HG03280 (cell line): ENCODE measurements at regions not wholly inside any gene's neighbourhood (a gene's known extent, or its start where the extent isn't known, plus 50 kb on each side); places are given as distances from the start of the nearest gene placed in this dataset.

Source experiments
- ATAC-seq: cut with Tn5 transposase; IDR thresholded peaks from one replicate; pipeline ENCODE4 v1.9.1; 2021; ENCODE audit warnings: mild to moderate bottlenecking, moderate library complexity; ENCODE audit not compliant: unreplicated experiment

GRCh38 chr10:78526347-78526746, 492.7 kb downstream of the RPS24 start:
- ATAC-seq: no peak

- ATAC-seq: no peak
Measured at GRCh38 chr10:78527296-78527695, 493.6 kb downstream of the RPS24 start.

DNA sequence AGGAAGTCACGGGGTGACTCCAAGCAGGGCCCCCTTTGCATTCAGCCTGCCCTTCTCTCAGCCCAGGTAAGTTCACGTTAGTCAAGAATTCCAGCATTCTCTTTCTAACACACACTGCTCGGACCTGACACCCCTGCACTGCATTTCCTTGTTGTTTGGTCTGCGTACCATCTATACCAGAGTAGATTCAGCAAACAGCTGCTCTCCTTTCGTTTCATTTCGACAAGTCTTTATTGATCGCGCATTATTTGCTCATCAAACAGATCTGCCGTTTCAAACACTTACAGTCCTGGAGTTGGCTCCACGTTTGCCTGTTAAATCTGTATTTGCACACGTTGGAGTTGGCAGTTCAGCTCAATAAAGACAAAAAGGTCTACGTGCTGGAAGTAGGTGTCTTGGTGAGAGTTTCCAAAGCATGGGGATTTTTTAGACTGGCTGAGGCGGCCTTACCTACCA, 495.1 kb downstream of the RPS24 start:
- ATAC-seq: no peak

- ATAC-seq: no peak
Measured at GRCh38 chr10:78529262-78529661, 495.6 kb downstream of the RPS24 start.

GRCh38 chr10:78531088-78531487, 497.4 kb downstream of the RPS24 start:
- ATAC-seq: no peak

- no peak for ATAC-seq
Measured at GRCh38 chr10:78532480-78533042, 498.9 kb downstream of the RPS24 start.

DNA sequence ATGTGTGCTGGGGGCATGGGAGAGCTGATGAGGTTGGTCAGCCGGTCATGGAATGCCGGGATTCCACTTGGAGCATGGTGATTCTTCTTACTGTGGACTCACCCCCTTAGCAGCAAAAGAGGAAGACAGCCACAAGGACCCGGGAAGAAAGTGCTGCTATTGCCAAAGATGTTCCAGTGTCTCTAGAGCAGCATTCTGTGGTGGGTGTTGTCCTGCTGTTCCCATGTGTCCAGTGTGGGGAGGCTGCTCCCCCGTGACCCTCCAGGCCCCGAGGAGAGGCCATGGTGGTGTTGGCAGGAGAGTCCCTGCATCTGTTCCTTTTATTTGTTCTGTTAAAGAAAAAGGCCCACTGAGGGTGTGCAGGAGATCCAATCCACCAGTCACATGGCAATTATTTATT, 499.4 kb downstream of the RPS24 start:
- ATAC-seq: no peak

- ATAC-seq: no peak
Measured at GRCh38 chr10:78533776-78534175, 500.1 kb downstream of the RPS24 start.

GRCh38 chr10:78535716-78536218, 502.1 kb downstream of the RPS24 start:
- ATAC-seq: no peak

GRCh38 chr10:78537018-78537417, 503.4 kb downstream of the RPS24 start:
- ATAC-seq: no peak

GRCh38 chr10:78539247-78539766, 505.6 kb downstream of the RPS24 start:
- no peak for ATAC-seq

GRCh38 chr10:78540355-78541076, 506.9 kb downstream of the RPS24 start:
- no peak for ATAC-seq

- ATAC-seq: no peak
Measured at GRCh38 chr10:78541481-78542140, 507.9 kb downstream of the RPS24 start.

- ATAC-seq: no peak
Measured at GRCh38 chr10:78542141-78542489, 508.5 kb downstream of the RPS24 start.

DNA sequence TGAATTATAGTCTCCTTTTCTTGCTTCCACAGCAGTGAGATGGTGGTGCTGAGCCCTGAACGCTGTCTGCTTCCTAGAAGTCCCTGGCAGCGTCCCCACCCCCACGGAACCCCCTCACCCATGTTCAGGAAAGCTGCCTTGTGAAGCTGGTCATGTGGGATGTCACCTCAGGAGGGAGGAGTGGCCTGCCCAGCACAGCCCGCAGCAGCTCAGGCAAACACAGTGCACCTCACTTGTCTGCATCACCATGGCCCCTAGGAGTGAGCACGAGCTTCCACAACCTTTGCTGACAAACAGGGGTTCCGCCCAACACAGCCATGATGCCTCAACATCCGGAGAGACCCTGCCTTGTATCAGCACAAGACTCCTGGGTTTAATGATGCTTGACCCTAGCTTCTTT, 508.9 kb downstream of the RPS24 start:
- no peak for ATAC-seq

DNA sequence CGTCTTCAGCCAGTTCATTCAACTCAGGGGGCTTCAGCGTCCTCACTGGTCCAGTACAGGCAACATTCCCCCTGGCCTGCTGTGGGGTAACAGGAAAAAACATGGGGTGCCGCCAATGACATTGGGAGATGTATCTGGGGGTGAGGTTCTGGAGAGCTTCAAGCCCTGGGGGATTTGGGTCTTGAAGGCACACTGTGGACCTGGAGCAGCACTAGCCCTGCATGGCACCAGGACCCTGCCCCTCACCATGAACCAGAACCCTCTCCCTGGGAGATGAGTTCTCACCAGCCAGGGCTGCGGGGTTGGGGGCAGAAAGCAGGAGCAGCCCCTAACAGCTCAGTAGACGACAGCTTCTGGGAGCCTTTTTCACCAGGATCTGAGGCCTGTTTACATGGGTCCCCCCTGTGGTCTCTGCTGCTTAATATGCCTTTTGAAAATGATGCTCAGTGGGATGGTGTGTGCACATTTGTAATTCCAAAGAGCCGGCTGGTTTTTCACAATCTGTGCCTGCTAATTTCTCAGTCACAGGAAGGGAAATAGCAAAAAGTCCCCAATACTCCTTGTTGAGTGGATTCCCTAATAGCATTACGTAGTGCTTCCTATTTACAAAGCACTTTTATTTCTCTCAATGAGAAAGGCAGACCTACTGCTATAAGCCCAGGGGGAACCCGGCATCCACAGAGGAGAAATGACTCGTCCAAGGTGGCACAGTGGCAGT, 509.5 kb downstream of the RPS24 start:
- ATAC-seq: no peak

DNA sequence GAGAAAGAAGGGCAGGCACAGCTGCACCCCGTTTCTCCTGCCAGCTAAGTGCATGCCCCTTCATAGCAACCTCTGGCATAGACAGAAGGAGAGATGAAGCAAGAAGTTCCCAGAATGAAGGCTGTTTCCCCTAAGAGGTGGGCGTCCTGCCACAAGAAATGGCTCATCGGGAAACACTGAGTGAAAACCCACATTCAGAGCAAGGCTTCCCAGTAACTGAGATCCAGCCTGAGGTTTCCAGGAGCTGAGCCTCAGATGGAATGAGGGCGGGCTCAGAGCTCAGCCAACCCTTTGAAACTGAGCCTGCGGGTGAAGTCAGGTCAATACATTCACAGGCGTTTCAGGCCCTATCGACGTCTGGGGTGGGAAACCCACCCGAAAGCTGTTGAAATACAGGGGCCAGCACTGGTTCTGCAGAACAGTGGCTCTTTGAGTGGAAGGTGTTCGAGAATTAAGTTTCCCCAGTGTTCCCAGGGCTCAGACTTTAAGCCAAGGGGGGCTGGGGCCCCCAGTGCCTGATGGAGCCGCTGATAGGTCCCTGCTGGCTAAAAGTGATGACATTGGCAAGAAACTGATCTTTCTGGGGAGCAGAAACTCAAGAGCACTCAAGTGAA, 510.2 kb downstream of the RPS24 start:
- no peak for ATAC-seq

- ATAC-seq: no peak
Measured at GRCh38 chr10:78544423-78545090, 510.9 kb downstream of the RPS24 start.

GRCh38 chr10:78545756-78546155, 512.1 kb downstream of the RPS24 start:
- no peak for ATAC-seq

- no peak for ATAC-seq
Measured at GRCh38 chr10:78547397-78547796, 513.7 kb downstream of the RPS24 start.
